ENCODE measurements at regions not wholly inside any gene's neighbourhood (a gene's known extent, or its start where the extent isn't known, plus 50 kb on each side); places are given as distances from the start of the nearest gene placed in this dataset.

GRCh38 chr10:2836921-2837662, 230.3 kb upstream of the PFKP start:
- DNase-seq (ENCODE audit: insufficient read length) (no peak), FAIRE-seq (no peak)
- TF ChIP-seq POLR2A (IDR thresholded peaks at IDR 0.05; ENCODE audit: low read depth, low read length) = no peak
- TF ChIP-seq TAF1 (IDR thresholded peaks at IDR 0.05; ENCODE audit: borderline replicate concordance, low read depth, low read length) = no peak
- no peak for TF ChIP-seq POLR2AphosphoS5 (IDR thresholded peaks at IDR 0.05; ENCODE audit: low read depth, low read length)

- FAIRE-seq = no peak
- TF ChIP-seq POLR2A (IDR thresholded peaks at IDR 0.05; ENCODE audit: low read depth, low read length) (no peak), POLR2AphosphoS5 (IDR thresholded peaks at IDR 0.05; ENCODE audit: low read depth, low read length) (no peak), TAF1 (IDR thresholded peaks at IDR 0.05; ENCODE audit: borderline replicate concordance, low read depth, low read length) (no peak)
- DNase-seq (ENCODE audit: insufficient read length) = no peak
These were observed 233.1 kb upstream of the PFKP start for GRCh38 chr10:2834214-2834613.

GRCh38 chr10:2831509-2831908, 235.8 kb upstream of the PFKP start:
- FAIRE-seq (no peak), DNase-seq (ENCODE audit: insufficient read length) (no peak)
- TF ChIP-seq POLR2A (IDR thresholded peaks at IDR 0.05; ENCODE audit: low read depth, low read length) = no peak
- TF ChIP-seq TAF1 (IDR thresholded peaks at IDR 0.05; ENCODE audit: borderline replicate concordance, low read depth, low read length) = no peak
- no peak for TF ChIP-seq POLR2AphosphoS5 (IDR thresholded peaks at IDR 0.05; ENCODE audit: low read depth, low read length)

- TF ChIP-seq TAF1 (IDR thresholded peaks at IDR 0.05; ENCODE audit: borderline replicate concordance, low read depth, low read length) = no peak
- no peak for TF ChIP-seq POLR2A (IDR thresholded peaks at IDR 0.05; ENCODE audit: low read depth, low read length)
- no peak for TF ChIP-seq POLR2AphosphoS5 (IDR thresholded peaks at IDR 0.05; ENCODE audit: low read depth, low read length)
- FAIRE-seq (no peak), DNase-seq (ENCODE audit: insufficient read length) (no peak)
These were observed 238.6 kb upstream of the PFKP start for GRCh38 chr10:2828741-2829140.

GRCh38 chr10:2826675-2827074, 240.7 kb upstream of the PFKP start:
- no peak for DNase-seq (ENCODE audit: insufficient read length)
- TF ChIP-seq TAF1 (IDR thresholded peaks at IDR 0.05; ENCODE audit: borderline replicate concordance, low read depth, low read length) (no peak), POLR2AphosphoS5 (IDR thresholded peaks at IDR 0.05; ENCODE audit: low read depth, low read length) (no peak), POLR2A (IDR thresholded peaks at IDR 0.05; ENCODE audit: low read depth, low read length) (no peak)
- FAIRE-seq = no peak

- DNase-seq (ENCODE audit: insufficient read length) (no peak), FAIRE-seq (no peak)
- TF ChIP-seq TAF1 (IDR thresholded peaks at IDR 0.05; ENCODE audit: borderline replicate concordance, low read depth, low read length) = no peak
- TF ChIP-seq POLR2AphosphoS5 (IDR thresholded peaks at IDR 0.05; ENCODE audit: low read depth, low read length) = no peak
- no peak for TF ChIP-seq POLR2A (IDR thresholded peaks at IDR 0.05; ENCODE audit: low read depth, low read length)
These were observed 241.5 kb upstream of the PFKP start for GRCh38 chr10:2825841-2826240.

GRCh38 chr10:2817940-2818636, 249.3 kb upstream of the PFKP start:
- TF ChIP-seq POLR2AphosphoS5 (IDR thresholded peaks at IDR 0.05; ENCODE audit: low read depth, low read length) = no peak
- no peak for TF ChIP-seq POLR2A (IDR thresholded peaks at IDR 0.05; ENCODE audit: low read depth, low read length)
- no peak for TF ChIP-seq TAF1 (IDR thresholded peaks at IDR 0.05; ENCODE audit: borderline replicate concordance, low read depth, low read length)
- no peak for DNase-seq (ENCODE audit: insufficient read length)
- FAIRE-seq = no peak

- TF ChIP-seq TAF1 (IDR thresholded peaks at IDR 0.05; ENCODE audit: borderline replicate concordance, low read depth, low read length) (no peak), POLR2A (IDR thresholded peaks at IDR 0.05; ENCODE audit: low read depth, low read length) (no peak), POLR2AphosphoS5 (IDR thresholded peaks at IDR 0.05; ENCODE audit: low read depth, low read length) (no peak)
- no peak for FAIRE-seq
- no peak for DNase-seq (ENCODE audit: insufficient read length)
These were observed 253.7 kb upstream of the PFKP start for GRCh38 chr10:2813693-2814092.

GRCh38 chr10:2813286-2813685, 254.1 kb upstream of the PFKP start:
- FAIRE-seq (no peak), DNase-seq (ENCODE audit: insufficient read length) (no peak)
- TF ChIP-seq POLR2A (IDR thresholded peaks at IDR 0.05; ENCODE audit: low read depth, low read length) (no peak), POLR2AphosphoS5 (IDR thresholded peaks at IDR 0.05; ENCODE audit: low read depth, low read length) (no peak)

GRCh38 chr10:2812631-2813030, 254.7 kb upstream of the PFKP start:
- DNase-seq (ENCODE audit: insufficient read length) (no peak), FAIRE-seq (no peak)
- no peak for TF ChIP-seq POLR2AphosphoS5 (IDR thresholded peaks at IDR 0.05; ENCODE audit: low read depth, low read length)
- TF ChIP-seq POLR2A (IDR thresholded peaks at IDR 0.05; ENCODE audit: low read depth, low read length) = no peak
- no peak for TF ChIP-seq TAF1 (IDR thresholded peaks at IDR 0.05; ENCODE audit: borderline replicate concordance, low read depth, low read length)

GRCh38 chr10:2800178-2800577, 267.2 kb upstream of the PFKP start:
- FAIRE-seq = no peak
- DNase-seq (ENCODE audit: insufficient read length) = no peak
- TF ChIP-seq TAF1 (IDR thresholded peaks at IDR 0.05; ENCODE audit: borderline replicate concordance, low read depth, low read length) = no peak
- no peak for TF ChIP-seq POLR2A (IDR thresholded peaks at IDR 0.05; ENCODE audit: low read depth, low read length)
- TF ChIP-seq POLR2AphosphoS5 (IDR thresholded peaks at IDR 0.05; ENCODE audit: low read depth, low read length) = no peak

Measured in GM12892 (cell line).